HG02642 (cell line): ENCODE measurements at regions not wholly inside any gene's neighbourhood (a gene's known extent, or its start where the extent isn't known, plus 50 kb on each side); places are given as distances from the start of the nearest gene placed in this dataset.

Source experiments
- ATAC-seq: cut with Tn5 transposase; IDR thresholded peaks from one replicate; pipeline ENCODE4 v1.9.1; 2021; ENCODE audit warnings: mild to moderate bottlenecking; ENCODE audit not compliant: unreplicated experiment, poor library complexity

DNA sequence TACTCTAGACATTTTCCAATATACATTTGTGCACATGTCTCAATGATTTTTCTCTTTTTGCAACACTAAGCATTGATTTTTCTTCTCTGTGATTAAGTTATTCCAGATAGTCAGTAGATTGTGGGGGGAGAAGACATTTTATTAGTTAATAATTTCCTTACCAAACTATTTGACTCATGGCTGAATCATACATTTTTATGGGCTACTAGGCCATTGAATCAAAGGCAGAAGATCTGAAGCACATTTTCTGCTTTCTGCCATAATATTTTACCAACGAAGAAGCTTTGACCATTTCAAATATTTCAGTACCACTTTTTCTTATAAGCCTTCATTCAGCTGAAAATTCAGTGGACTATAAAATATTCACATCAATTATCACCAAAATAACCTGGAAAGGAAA, 175.6 kb downstream of the IRX2 start:
- no peak for ATAC-seq

DNA sequence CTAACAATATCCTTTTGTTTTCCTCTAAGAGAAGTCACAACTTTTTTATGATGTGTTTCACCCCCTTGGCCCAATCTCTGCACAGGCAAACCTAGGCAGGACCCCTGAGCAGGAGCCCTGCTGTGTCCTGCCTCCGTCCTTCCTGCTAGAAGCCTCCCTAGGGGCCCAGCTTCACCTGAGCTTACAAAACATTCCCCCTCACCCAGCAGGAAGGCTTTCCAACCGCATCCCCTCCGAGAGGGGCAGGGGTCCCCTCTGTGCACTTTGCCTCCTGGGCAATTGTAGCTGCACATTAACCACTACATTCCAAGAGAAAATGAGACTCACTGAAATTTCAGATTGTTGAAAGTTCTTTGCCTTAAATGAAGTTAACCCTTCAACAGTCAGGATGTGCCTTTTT, 176.2 kb downstream of the IRX2 start:
- no peak for ATAC-seq

DNA sequence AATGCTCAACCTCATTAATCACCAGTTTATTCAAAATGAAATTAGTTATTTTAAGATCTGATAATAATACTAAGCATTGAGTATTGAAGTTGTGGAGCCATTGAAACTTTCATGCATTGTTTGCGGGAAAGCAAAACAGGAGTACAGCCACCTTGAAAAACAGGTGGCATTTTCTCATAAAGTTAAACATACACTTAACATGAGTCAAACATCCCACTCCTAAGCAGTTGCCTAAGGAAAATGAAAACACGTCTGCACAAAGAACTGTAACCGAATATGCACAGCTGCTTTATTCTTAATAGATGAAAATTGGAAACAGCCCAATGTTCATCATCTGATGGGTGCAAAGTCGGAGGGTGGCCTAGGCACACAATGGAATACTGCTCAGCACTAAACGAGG, 177.3 kb downstream of the IRX2 start:
- ATAC-seq, result no peak

DNA sequence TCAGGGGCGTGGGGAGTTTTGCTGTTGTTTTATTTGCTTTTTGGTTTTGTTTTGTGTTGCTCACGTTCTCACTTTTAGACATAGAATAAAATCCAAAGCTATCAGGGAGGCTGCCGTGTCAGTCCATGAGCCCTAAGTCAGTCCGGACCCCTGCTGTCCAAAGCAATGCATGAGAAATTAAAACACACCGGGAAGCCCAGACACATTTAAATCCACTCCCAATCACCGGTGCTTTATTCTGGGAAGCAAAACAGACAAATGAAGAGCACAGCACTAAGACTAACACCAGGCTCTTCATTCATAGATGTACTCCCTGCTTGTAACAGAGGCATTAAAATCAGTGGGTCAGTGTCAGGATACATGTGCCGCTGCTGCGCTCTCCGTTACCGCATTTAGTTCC, 180.9 kb downstream of the IRX2 start:
- no peak for ATAC-seq

DNA sequence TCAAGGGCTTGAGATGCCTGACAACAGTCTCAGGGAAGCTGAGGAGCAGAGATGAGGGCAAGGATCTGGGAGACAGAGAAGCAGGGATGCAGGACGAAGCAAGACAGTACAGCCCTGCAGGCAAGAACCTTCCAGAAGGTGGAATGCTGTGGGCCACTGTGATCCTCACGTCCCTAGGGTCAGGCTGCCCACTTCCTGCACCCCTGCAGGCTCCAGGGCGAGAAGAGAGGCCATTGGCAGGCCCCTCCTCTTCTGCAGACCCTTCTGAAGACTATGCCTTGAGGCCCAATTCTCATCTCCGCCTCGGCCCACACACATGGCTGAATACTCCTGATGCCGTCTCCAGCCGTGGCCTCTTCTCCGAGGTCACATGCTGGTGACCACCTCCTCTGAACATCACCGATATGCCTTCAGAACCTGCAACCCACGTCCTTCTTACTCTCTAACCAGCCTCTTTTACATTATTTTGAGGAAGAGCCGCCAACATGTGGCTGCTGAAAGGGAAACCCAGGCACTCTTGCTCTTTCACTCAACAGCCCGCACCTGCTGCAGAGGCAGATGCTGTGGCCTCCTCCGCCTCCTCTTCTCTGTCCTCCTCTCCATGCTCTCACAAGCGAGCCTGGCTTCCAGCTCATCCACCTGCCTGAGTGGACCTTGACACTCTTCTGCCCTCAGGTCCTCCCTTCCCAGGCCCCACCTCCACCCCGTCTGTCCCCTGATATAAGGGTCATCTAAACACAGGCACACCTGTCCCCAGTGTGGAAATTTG, 181.5 kb downstream of the IRX2 start:
- ATAC-seq, result no peak

DNA sequence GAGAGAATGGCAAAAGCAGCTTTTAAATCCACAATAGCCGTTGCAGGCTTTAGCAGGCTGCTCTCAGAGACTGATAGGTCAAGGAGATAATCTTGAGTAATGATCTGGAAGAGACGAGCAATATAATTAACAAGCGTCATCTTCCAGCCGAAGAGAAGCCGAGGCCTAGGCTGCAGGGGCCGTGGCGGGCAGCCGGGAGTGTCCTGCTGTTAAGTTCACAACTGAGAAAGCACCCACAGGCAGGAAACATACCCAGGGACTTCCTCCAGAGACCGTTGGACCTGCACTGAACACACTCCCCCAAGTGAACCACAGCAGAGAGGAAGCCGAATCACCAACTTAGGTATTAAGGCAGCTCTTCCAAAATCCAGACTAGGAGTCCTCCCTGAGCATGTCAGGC, 182.3 kb downstream of the IRX2 start:
- ATAC-seq, result no peak

DNA sequence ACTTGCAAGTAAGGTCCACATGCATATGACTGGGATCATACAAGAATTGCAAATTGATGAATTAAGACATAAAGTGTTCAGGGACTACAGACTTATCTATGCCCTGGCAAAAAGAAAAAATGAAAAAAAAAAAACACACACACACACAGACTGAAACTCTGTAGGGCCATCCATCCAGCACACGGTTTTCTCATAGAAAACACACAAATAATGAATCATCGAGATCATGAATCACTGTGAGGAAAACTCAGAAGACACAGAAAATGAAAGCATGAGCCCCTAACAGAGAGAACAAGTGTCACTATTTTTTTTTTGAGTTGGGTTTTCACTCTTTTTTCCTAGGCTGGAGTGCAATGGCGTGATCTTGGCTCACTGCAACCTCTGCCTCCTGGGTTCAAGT, 185.2 kb downstream of the IRX2 start:
- ATAC-seq, result no peak

DNA sequence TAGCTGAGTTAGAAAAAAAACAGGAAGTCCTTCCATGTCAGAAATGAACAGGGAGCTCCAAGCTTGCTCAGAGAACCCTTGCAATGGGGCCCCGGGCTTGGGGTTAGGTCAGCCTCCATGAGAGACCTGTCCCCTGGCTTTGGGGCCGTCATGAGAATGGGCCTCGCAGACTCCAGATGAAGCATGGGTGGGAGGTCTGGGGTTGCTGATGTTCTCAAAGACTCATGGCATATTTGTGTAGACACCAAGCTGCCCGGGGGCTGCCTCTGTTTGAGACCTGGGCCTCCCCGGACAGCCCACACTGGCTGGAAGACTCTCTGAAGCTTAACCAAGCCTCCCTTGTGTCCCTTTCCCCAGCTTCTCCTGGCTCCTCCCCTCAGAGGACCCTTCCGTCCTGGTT, 186.3 kb downstream of the IRX2 start:
- ATAC-seq, result no peak

DNA sequence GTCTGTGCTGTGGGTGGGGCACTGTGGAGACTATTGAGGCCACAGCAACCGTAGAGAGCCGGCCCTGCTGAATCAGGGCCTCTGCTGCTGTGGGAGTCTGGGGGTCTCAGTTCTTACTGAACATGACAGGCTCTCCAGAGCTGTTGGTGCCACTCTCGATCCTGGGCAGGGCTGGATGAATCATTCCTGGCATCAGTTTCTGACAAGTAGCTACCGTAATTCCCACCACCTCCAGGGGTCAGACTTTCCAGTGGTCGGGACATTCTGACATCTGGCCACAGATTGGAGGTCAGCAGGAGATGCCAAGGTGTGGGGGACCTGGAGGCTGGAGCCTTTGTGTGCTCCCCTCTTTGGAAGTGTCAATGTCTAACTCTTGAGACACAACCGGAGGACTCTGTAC, 188.4 kb downstream of the IRX2 start:
- ATAC-seq, result no peak

DNA sequence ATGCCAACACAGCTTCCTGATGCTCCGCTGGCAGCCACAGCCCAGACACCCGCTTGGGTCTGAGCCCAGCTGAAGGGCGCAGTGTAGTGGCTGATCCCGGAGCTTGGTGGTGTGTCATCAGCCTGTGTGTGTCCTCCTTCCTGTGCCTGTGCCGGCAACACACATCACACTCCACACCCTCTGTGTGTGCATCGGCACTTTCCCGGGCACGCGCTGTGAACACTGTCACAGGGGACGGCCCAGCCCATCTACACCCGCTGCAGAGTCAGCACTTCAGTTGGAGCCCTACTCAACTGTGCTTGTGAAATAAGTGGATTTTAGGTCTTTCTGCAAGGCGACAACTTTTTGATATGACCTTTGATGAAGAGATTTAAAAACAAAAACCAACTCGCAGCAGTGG, 189.4 kb downstream of the IRX2 start:
- no peak for ATAC-seq

DNA sequence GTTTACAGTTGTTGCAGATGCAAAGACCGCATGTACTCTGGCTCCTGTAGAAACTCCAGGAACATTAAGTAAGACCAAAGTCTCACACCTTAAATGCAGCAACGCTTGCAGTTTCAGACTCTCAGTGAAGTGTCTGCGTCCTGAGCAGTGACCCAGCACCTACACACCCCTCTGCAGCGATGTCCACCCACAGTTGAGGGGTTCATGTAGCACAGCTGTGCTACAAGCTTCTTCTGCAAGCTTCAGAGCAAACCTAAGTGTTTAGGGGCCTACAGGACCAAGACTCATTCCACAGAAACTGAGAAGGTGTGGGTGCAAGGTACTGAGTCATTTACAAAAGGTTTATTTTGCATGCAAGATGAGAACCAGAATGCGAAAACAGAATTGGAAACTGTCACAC, 191.0 kb downstream of the IRX2 start:
- ATAC-seq, result no peak

DNA sequence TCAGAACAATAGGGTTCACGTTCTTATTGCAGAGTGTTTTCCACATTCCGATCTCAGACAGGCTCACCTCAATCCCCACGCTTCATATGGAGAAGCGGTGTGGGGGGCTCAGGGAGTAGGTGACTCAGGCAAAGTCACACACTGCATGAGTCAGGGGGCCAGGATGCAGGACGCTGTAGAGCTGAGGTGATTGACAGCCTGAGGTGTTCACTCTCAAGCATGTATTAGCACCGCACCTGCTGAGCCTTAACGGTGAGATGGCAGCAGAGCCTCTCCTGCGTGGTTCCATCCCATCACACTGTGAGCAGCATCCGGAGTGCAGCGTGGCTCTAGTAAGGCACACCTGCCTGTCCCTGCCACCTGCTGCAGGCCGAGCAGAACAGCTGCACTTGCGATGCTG, 194.0 kb downstream of the IRX2 start:
- ATAC-seq, result no peak

DNA sequence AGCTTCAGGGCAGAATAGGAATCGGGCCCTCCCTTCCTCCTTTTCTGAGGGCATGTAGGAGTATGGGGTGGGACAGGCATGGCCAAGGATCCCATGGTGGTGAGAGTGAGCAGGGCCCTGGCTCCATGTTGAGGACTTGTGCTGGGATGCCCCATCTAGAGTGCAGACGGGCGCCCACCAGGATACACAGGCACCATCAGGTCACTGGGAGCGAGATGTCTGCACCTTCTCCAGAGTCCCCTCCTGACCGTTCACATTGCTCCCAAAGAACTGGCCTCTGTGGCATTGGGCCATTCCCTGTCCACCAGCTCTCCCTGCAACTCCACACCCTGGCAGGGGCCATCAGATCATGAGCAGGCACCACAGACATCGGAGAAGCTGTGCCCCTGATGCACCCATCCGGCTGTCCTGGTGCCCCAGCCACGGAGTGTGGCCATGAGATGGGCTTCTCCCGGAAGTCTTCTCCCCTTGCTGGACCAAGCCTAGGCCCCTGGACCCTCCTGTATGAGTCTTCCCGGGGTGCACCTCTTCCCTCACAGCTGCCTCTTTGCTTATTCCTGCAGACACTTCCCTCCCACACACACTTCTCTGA, 195.0 kb downstream of the IRX2 start:
- no peak for ATAC-seq

DNA sequence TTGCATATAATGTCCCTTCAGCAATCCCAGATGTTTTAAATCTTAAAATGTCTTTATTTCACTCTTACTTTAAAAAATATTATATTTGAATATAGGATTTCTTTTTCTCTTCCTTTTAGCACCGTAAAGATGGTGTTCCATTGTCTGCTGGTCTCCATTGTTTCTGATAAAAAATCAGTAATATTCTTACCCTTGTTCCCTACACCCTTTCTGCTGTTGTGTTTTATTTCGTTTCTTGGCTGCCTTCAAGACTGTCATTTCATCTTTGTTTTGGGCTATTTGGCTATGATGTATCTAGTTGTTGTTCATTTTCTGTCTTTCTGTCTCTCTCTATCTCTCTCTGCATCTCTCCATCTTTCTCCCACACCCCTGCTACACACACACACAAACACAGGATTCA, 197.9 kb downstream of the IRX2 start:
- no peak for ATAC-seq

DNA sequence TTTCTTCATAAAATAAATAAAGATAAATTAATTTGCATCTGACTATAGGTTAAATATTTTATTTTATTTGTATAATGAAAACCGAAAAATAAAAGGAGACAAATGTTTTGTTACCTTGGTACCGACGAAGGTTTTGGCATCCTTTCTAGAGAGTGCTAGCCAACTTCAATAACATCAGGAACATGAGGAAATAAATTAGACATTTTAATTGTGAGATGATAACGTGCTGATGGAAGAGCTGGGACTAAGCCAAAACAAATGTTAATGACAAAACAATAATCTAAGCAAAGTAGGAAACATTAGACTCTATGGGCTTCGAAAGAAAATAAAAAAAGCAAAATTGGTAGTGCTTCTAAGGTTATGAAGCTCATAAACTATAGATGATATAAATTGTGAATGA, 201.0 kb downstream of the IRX2 start:
- no peak for ATAC-seq

DNA sequence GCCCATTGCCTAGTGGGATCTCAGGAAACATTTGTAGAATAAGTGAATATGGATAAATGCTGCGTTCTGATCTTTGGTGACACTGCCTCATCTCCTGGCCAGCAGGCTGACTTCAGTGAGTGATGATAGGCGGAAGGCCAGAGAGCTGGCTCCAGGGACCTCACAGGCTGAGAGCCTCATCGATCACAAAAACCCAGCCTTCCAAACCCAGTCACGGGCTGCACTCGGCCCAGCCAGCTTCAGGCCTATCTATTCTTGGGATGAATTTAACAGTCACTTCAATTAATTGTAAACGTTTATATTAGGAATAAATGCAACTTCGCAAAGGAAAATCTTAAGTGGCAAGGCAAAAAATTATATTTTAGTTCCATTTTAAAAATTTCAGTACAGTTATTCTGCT, 201.6 kb downstream of the IRX2 start:
- no peak for ATAC-seq

DNA sequence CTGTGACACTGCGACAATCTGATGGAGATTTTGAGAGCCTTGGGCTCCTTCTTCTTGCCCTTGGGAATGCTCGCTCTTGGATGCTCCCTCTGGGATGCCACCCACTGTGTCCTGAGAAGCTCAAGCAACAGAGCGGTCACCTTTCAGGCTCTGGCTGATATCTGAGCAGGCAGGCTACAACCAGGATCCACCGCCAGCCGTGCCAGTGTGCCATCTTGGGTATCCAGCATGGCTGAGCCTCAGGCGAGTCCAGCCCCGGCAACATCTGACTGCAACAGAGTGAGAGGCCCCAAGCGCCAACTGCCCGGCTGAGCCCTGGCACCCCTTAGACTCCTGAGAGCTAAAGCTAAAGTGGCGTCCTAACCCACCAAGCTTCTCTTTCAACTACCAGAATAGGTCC, 202.1 kb downstream of the IRX2 start:
- ATAC-seq, result no peak

DNA sequence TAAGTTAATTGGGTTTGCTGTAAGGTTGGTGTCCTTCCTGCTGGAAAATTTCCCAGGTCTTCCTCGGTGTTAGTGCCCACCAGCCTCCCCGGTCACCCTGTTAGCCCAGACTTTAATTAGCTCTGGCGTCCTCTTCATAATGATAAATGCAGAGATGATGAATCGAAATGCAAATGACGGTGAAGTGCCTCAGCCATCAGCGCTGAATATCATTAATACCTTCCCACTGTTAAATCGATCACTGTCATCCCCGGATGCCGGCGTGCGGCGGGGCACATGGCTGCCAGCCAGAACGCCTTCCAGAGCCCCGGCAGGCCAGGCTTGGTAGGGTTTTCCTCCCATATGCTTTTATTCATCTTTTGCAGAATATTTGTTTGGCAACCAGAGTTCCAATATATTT, 204.5 kb downstream of the IRX2 start:
- ATAC-seq, result no peak

DNA sequence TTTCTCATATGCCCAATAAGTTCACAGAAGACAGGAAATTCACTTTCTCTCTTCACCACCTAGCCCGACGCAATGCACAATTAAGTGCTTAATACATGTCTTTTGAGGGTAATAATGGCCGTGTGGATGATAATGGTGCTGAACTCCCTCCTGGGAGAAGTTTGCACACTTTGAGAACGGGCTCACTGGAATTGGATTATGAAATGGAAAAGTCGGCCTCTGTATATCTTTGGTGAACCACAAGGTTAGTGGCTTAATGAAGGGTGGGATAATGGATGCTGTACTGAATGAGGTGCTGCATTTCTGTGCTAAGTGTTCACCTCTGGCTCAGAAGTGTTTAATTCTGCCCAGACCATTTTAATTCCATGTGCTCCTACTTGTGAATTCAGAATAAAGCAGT, 207.5 kb downstream of the IRX2 start:
- no peak for ATAC-seq

DNA sequence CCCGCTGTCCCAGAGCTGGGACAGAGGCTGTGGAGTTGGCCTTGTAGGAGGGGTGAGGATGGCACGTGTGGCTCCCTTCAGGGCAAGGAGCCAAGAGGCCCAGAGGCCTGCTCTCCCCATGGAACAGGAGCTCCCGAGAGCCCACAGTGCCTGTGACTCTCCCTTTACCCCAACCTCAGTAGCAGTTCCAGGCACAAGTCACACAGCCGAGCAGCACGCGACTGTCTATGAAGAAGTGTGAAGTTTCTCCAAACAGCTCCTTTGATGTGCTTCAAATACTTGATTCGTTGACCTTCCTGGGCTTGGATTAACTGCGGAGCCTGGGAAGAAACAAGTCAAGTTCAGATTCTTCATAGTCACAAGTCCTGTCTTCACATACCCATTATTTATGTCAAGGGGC, 208.7 kb downstream of the IRX2 start:
- ATAC-seq, result no peak

DNA sequence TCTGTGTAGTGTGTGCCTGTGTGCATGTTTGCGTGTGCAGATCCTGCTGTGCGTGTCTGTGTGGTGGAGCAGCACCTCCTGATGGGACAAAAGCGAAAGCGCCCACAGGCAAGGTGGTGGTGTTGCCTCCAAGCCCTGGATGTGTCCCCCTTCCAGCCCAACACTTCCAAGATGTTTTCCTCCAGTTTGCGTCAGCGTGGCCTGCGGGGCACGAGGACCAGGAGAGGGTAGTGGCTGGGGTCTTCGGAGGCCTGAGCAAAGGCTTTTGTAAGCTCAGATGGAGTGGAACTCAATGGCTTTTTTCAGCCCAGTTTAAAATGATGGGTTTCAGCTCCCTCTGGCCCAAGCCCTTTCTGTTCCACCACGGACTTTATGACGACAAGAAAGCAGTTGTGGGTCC, 209.5 kb downstream of the IRX2 start:
- no peak for ATAC-seq

DNA sequence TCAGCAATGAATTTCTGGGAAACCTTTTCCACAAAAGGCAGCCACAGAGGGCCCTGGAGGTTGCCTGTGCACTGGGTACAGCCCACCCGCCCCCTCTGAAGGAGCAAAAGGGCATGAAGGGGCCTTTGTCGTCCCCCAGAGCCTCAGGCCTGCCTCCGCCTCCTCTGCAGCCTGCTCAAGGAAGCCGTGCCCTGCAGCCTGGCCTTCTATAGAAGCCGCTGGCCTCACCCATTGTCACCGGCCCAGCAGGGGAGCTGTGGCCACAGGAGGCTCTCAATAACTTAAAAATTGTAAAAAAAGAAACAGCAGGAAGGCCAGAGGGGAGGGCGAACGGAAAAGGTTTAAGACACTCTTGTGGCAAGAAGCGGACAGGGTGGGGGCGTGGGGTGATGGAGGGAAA, 213.3 kb downstream of the IRX2 start:
- ATAC-seq, result no peak
